ENCODE measurements at regions not wholly inside any gene's neighbourhood (a gene's known extent, or its start where the extent isn't known, plus 50 kb on each side); places are given as distances from the start of the nearest gene placed in this dataset.

- H2AFZ ChIP-seq = no peak overlapping the region
- no peaks in the 10 kb centered on the region for H3K9me3 ChIP-seq (ENCODE audit: insufficient read depth, low read depth)
- ChIA-PET POLR2A (ENCODE audit: unreplicated experiment) (interaction anchor here (0.6 kb wide), 1 partner anchor 913 kb away, joined by 7 read pairs; no protein-coding TSS in a partner anchor), CTCF (interaction anchor here (0.7 kb wide), 1 partner anchor 26 kb away, joined by 10 read pairs; no protein-coding TSS in a partner anchor)
- no peak overlapping the region for H3K4me2 ChIP-seq
- TF ChIP-seq CTCF (conservative IDR thresholded peaks at IDR 0.05) (no peak), EZH2 (IDR thresholded peaks at IDR 0.05; ENCODE audit: low read depth) (no peak)
- H3K4me1 ChIP-seq (replicated peaks; ENCODE audit: insufficient read depth) = no peaks in the 10 kb centered on the region
- H3K4me3 ChIP-seq = no peak overlapping the region
- no peaks in the 10 kb centered on the region for H3K27me3 ChIP-seq (ENCODE audit: insufficient read depth, low read depth)
- no peaks in the 10 kb centered on the region for H3K79me2 ChIP-seq (ENCODE audit: low read depth)
- no peaks in the 10 kb centered on the region for H3K9me2 ChIP-seq (ENCODE audit: insufficient read depth)
- H3K27ac ChIP-seq = no peak overlapping the region
- intact Hi-C loops (cut with micrococcal nuclease; ENCODE audit: unreplicated experiment) = no loop called here
- H4K20me1 ChIP-seq (ENCODE audit: insufficient read depth) = no peaks in the 10 kb centered on the region
- no TSS peak for BruUV-seq (replicated peaks)
- H3K36me3 ChIP-seq (ENCODE audit: low read depth) = no peaks in the 10 kb centered on the region
- DNase-seq = no peak
- no peaks in the 10 kb centered on the region for H3F3A ChIP-seq (ENCODE audit: insufficient read depth, low read depth)
Measured at GRCh38 chr7:118026791-118027190, 153.6 kb upstream of the CTTNBP2 start.

- Histone ChIP-seq H3K9me3 (ENCODE audit: insufficient read depth, low read depth) (no peaks in the 10 kb centered on the region), H3K4me2 (no peak overlapping the region), H2AFZ (no peak overlapping the region), H3K4me1 (replicated peaks; ENCODE audit: insufficient read depth) (no peaks in the 10 kb centered on the region), H3K36me3 (ENCODE audit: low read depth) (no peaks in the 10 kb centered on the region), H3K79me2 (ENCODE audit: low read depth) (no peaks in the 10 kb centered on the region), H3K27me3 (ENCODE audit: insufficient read depth, low read depth) (no peaks in the 10 kb centered on the region), H3K27ac (no peak overlapping the region), H3K4me3 (no peak overlapping the region), H4K20me1 (ENCODE audit: insufficient read depth) (no peaks in the 10 kb centered on the region), H3K9me2 (ENCODE audit: insufficient read depth) (no peaks in the 10 kb centered on the region), H3F3A (ENCODE audit: insufficient read depth, low read depth) (no peaks in the 10 kb centered on the region)
- DNase-seq = no peak
- no TSS peak for BruUV-seq (replicated peaks)
- ChIA-PET CTCF (no interaction called here), POLR2A (ENCODE audit: unreplicated experiment) (no interaction called here)
- TF ChIP-seq EZH2 (IDR thresholded peaks at IDR 0.05; ENCODE audit: low read depth) = no peak
- TF ChIP-seq CTCF (conservative IDR thresholded peaks at IDR 0.05) = no peak
- intact Hi-C loops (cut with micrococcal nuclease; ENCODE audit: unreplicated experiment) = no loop called here
Measured at GRCh38 chr7:118028226-118028625, 155.0 kb upstream of the CTTNBP2 start.

- H2AFZ ChIP-seq = no peak overlapping the region
- H3K9me2 ChIP-seq (ENCODE audit: insufficient read depth) = no peaks in the 10 kb centered on the region
Measured at GRCh38 chr7:118029826-118030422, 154.0 kb upstream of the LSM8 start.

More at GRCh38 chr7:118029826-118030422, 154.0 kb upstream of the LSM8 start:
- CTCF ChIA-PET = no interaction called here
- H3K4me2 ChIP-seq = no peak overlapping the region
- no peak overlapping the region for H3K4me3 ChIP-seq
- H3K36me3 ChIP-seq (ENCODE audit: low read depth) = no peaks in the 10 kb centered on the region
- intact Hi-C loops (cut with micrococcal nuclease; ENCODE audit: unreplicated experiment) = no loop called here
- POLR2A ChIA-PET (ENCODE audit: unreplicated experiment) = no interaction called here
- DNase-seq = no peak
- H3K79me2 ChIP-seq (ENCODE audit: low read depth) = no peaks in the 10 kb centered on the region
- H3F3A ChIP-seq (ENCODE audit: insufficient read depth, low read depth) = no peaks in the 10 kb centered on the region
- H3K9me3 ChIP-seq (ENCODE audit: insufficient read depth, low read depth) = no peaks in the 10 kb centered on the region
- H3K27me3 ChIP-seq (ENCODE audit: insufficient read depth, low read depth) = no peaks in the 10 kb centered on the region
- TF ChIP-seq EZH2 (IDR thresholded peaks at IDR 0.05; ENCODE audit: low read depth) (no peak), CTCF (conservative IDR thresholded peaks at IDR 0.05) (no peak)
- H3K27ac ChIP-seq = no peak overlapping the region
- H3K4me1 ChIP-seq (replicated peaks; ENCODE audit: insufficient read depth) = no peaks in the 10 kb centered on the region
- no TSS peak for BruUV-seq (replicated peaks)
- H4K20me1 ChIP-seq (ENCODE audit: insufficient read depth) = no peaks in the 10 kb centered on the region
